Right atrium auricular region (tissue), 2 donors: ENCODE measurements at regions not wholly inside any gene's neighbourhood (a gene's known extent, or its start where the extent isn't known, plus 50 kb on each side); places are given as distances from the start of the nearest gene placed in this dataset.
A peak's percentile ranks its signal among the peaks of the same experiment; 100 is the strongest.

Experiments
- DNase-seq: peaks from one replicate; pipeline ENCODE4 v3.0.0-alpha.2; 2019; ENCODE audit warnings: low spot score
- H3K27ac ChIP-seq, 2 donors: fragments of 200-600 bp; sonication (generic); 1 replicate in 1 of 2; 2 replicates in 1 of 2; pipeline ENCODE4 v1.5.1; 2016 to 2019
- H3K27me3 ChIP-seq, 2 donors: fragments of 200-600 bp; sonication (generic); one replicate each; pipeline versions ENCODE4 v1.5.1 to v1.6.0; 2017 to 2019
- H3K36me3 ChIP-seq: fragments of 200-600 bp; sonication (generic); one replicate; pipeline ENCODE4 v1.5.1; 2016
- H3K4me1 ChIP-seq, 2 donors: fragments of 200-600 bp; sonication (generic); one replicate each; pipeline versions ENCODE4 v1.5.1 to v1.6.0; 2017 to 2019
- H3K4me3 ChIP-seq, 2 donors: fragments of 200-600 bp; sonication (generic); 1 replicate in 1 of 2; 2 replicates in 1 of 2; pipeline ENCODE4 v1.5.1; 2017 to 2019; ENCODE audit warnings: mild to moderate bottlenecking in 1 of 2, moderate library complexity in 1 of 2
- H3K9me3 ChIP-seq, 2 donors: fragments of 200-600 bp; sonication (generic); one replicate each; pipeline ENCODE4 v1.5.1; 2019
- CTCF ChIP-seq, 2 donors: fragments of 200-600 bp; sonication (generic); IDR thresholded peaks; one replicate each; pipeline ENCODE4 v1.5.1; 2019; ENCODE audit warnings: antibody characterized with exemption in 2 of 2

GRCh38 chr2:9764153-9764778, 79.0 kb upstream of the TAF1B start:
- DNase-seq = no peak
- TF ChIP-seq CTCF (IDR thresholded peaks at IDR 0.05) = no peak
- H3K4me1 ChIP-seq = peaks cover 0 to 66% of the 10 kb centered on the region in 2 donors
- H3K27me3 ChIP-seq = no peaks in the 10 kb centered on the region
- H3K36me3 ChIP-seq = no peaks in the 10 kb centered on the region
- H3K27ac ChIP-seq = no peak overlapping the region
- no peak overlapping the region for H3K4me3 ChIP-seq
- no peaks in the 10 kb centered on the region for H3K9me3 ChIP-seq

GRCh38 chr2:9765611-9766531, 77.4 kb upstream of the TAF1B start:
- no peak overlapping the region for H3K4me3 ChIP-seq
- no peaks in the 10 kb centered on the region for H3K36me3 ChIP-seq
- H3K27ac ChIP-seq = peak overlapping the region in 1 of 2 donors; percentile 16
- TF ChIP-seq CTCF (IDR thresholded peaks at IDR 0.05) = no peak
- H3K9me3 ChIP-seq = no peaks in the 10 kb centered on the region
- no peak for DNase-seq
- H3K27me3 ChIP-seq = no peaks in the 10 kb centered on the region
- H3K4me1 ChIP-seq = peaks cover 0 to 64% of the 10 kb centered on the region in 2 donors

- no peak for TF ChIP-seq CTCF (IDR thresholded peaks at IDR 0.05)
- H3K4me3 ChIP-seq = no peak overlapping the region
- H3K4me1 ChIP-seq = peaks cover 0 to 62% of the 10 kb centered on the region in 2 donors
- H3K9me3 ChIP-seq = no peaks in the 10 kb centered on the region
- H3K36me3 ChIP-seq = no peaks in the 10 kb centered on the region
- DNase-seq = no peak
- no peaks in the 10 kb centered on the region for H3K27me3 ChIP-seq
- H3K27ac ChIP-seq = no peak overlapping the region
Observed at GRCh38 chr2:9767656-9768281, 75.5 kb upstream of the TAF1B start.

GRCh38 chr2:9768388-9768787, 74.9 kb upstream of the TAF1B start:
- no peaks in the 10 kb centered on the region for H3K36me3 ChIP-seq
- H3K27me3 ChIP-seq = no peaks in the 10 kb centered on the region
- no peak overlapping the region for H3K4me3 ChIP-seq
- no peak for DNase-seq
- H3K27ac ChIP-seq = no peak overlapping the region
- peaks cover 0 to 62% of the 10 kb centered on the region in 2 donors for H3K4me1 ChIP-seq
- H3K9me3 ChIP-seq = no peaks in the 10 kb centered on the region
- no peak for TF ChIP-seq CTCF (IDR thresholded peaks at IDR 0.05)

- H3K4me3 ChIP-seq = no peak overlapping the region
- no peak for DNase-seq
- no peak for TF ChIP-seq CTCF (IDR thresholded peaks at IDR 0.05)
- no peak overlapping the region for H3K27ac ChIP-seq
- no peaks in the 10 kb centered on the region for H3K9me3 ChIP-seq
- H3K4me1 ChIP-seq = peaks cover 0 to 56% of the 10 kb centered on the region in 2 donors
- no peaks in the 10 kb centered on the region for H3K27me3 ChIP-seq
- no peaks in the 10 kb centered on the region for H3K36me3 ChIP-seq
Observed at GRCh38 chr2:9769171-9770005, 73.9 kb upstream of the TAF1B start.
